ENCODE measurements at regions not wholly inside any gene's neighbourhood (a gene's known extent, or its start where the extent isn't known, plus 50 kb on each side); places are given as distances from the start of the nearest gene placed in this dataset.

- DNase-seq (ENCODE audit: low read depth) = no peak
Measured at GRCh38 chr5:99129768-99130501, 201.1 kb upstream of the CHD1 start.

DNA sequence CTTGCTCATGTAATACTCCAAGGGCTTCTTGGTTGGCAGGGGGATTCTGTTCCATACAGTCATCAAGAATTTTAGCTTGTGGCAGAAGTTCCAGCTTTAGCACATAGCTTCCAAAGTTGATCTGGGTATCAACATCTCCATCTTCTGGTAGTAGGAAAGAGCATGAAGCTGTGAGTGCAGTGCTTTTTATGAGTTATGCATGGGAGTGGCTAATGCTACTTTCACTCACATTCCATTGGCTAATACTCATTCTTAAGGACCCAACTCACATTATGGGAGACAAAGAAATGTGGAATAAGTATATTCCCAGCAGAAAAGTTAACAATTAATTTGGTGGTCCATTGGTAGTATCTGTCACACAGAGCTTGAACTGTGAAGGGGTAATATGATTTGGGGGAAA, 194.2 kb upstream of the CHD1 start:
- DNase-seq (ENCODE audit: low read depth) = no peak

DNA sequence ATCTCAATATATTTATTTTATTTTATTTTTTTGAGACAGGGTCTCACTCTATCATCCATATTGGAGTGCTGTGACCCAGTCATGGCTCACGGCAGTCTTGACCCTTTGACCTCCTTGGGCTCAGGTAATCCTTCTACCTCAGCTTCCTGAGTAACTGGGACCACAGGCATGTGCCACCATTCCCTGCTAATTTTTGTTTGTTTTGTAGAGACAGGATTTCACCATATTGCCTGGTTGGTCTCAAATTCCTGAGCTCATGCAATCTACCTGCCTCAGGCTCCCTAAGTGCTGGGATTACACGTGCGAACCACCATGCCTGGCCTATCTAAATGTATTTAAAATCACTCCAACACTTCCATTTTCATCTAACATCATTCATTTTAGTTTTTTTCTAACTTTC, 190.5 kb upstream of the CHD1 start:
- DNase-seq (ENCODE audit: low read depth) = no peak

DNA sequence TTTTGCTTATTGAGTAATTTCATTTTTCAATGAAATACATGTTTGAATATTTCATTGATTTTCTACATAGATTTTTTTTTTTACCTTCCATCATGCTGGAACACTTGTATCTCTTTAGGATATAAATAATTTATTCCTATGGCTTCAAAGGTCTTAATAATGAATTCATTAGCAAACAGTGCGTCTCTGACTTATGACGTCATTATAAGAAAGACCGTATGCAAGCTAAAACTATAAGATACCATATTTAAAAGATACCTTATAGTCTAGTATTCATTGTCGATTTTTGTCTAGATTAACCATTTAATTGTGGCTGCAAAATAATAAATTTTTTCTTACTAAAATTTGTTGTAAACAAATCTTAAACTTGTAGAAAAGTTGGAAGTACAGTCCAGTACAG, 187.7 kb upstream of the CHD1 start:
- DNase-seq (ENCODE audit: low read depth) = no peak

GRCh38 chr5:99109894-99110293, 181.1 kb upstream of the CHD1 start:
- DNase-seq (ENCODE audit: low read depth) = no peak

GRCh38 chr5:99105216-99105615, 176.4 kb upstream of the CHD1 start:
- DNase-seq (ENCODE audit: low read depth) = no peak

DNA sequence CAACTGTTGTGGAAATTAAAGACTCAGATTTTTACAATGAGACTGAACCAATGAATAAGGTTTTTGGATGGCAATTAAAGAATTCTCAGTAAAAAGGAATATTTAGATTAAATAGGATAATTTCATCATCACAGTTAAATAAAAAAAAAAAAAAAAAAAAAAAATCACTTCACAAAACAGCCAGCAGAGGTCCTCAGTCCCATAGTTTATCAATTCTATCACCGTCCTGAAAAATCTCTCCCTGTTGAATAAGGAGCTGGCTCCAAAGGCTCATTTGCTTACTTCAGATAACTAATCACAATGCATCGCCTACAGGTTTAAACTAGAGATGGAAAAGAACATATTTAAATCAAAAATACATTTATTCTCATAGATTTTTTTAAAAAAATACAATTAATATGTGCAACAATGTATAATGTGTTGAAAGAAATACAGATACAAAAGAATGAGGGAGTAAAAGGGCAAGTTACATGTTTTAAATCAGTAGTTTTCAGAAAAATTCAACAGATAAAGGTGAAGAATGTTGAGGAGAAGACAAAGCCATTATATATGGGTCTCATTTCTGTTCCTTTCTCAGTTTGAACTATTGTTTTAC, 175.8 kb upstream of the CHD1 start:
- DNase-seq (ENCODE audit: low read depth) = no peak

DNA sequence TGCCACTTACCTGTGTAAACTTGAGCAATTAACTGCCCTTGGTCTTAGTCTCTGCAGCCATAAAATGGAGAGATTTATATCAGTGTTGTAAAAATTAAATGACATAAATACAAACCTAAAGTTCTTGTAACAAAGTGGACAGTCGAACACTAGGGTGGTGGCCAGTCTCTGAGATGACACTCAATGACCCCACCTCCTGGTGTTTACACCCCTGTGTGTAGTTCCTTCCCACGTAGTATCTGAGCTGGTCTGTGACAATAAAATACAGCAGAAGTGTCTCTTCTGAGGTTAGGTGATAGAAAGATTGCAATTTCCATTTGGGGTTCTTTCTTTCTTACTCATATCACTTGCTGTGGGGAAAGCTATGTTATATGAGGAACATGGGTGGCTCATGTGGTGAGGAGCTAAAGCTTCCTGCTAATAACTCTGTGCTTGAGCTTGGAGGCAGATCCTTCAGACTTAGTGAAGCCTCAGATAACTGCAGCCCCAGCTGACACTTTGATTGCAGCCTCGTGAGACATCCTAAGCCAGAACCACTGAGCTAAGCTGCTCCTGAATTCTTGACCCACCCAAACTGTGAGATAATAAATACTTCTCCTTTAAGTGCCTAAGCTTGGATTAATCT, 173.4 kb upstream of the CHD1 start:
- no peak for DNase-seq (ENCODE audit: low read depth)

DNA sequence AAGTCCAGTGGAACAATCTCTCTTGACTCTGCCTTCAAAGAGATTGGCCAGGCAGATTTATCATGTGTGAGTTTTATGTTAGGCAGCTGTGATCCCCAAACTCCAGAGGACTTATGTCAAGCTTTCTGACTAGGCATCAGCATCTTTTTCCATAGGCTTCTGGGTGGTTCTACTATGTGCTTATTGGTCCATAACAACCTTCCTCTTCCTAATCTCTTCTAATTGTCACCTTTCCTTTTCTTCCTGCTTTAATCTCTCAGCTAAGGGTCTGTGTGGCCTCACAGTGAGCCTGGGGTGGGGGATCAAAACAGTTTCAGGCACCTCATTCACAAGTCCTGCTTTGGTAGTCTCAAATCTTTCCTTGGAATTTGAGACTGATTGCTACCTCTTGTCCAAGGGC, 170.9 kb upstream of the CHD1 start:
- DNase-seq (ENCODE audit: low read depth) = no peak

DNA sequence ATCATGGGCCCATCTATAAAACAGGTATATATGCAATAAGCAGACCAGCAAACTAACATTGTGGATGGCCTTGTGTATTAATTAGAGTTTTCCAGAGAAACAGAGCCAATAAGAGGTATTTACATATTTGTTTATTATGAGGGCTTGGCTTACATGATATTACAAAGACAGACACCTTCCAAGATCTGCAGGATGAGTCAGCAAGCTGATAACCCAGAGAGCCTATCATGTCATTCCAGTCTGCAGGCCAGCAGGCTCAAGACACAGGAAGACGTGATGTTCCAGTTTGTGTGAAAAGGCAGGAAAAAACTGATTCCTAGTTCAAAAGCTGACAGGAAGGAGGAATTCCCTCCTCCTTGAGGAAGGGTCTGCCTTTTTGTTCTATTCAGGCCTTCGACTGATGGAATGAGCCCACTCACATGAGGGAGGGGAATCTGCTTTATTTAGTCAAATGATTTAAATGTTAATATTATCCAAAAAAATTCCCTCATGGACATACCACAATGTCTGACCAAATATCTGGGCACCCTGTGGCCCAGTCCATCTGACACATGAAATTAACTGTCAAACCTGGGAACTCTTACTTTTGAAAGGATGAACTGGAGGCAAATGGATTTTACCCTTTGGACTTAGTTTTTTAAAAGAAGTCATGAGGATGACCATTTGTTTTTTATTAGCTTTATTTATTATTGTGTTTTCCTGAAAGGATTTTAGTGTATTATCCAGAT, 161.2 kb upstream of the CHD1 start:
- DNase-seq (ENCODE audit: low read depth) = no peak

DNA sequence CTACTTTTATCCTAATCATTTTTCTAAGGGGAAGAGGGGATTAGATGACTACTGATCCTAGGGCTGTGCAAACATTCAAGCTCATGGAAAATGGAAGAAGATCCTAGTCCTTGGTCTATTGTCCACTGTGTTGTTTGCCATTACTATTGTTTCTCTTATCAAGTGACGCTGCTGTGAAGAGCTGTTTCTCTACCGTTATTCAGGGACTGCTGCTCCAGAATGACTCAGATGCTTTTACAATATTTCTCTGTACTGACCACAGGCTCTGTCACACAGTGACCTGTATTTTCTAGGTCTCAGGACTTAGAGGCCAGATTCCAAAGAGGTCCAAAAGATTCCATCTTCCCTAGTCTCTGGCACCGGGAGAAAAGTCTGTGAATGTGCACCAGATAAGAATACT, 159.5 kb upstream of the CHD1 start:
- DNase-seq (ENCODE audit: low read depth) = no peak

- DNase-seq (ENCODE audit: low read depth) = no peak
Measured at GRCh38 chr5:99083197-99083596, 154.4 kb upstream of the CHD1 start.

GRCh38 chr5:99081711-99082110, 152.9 kb upstream of the CHD1 start:
- DNase-seq (ENCODE audit: low read depth) = no peak

DNA sequence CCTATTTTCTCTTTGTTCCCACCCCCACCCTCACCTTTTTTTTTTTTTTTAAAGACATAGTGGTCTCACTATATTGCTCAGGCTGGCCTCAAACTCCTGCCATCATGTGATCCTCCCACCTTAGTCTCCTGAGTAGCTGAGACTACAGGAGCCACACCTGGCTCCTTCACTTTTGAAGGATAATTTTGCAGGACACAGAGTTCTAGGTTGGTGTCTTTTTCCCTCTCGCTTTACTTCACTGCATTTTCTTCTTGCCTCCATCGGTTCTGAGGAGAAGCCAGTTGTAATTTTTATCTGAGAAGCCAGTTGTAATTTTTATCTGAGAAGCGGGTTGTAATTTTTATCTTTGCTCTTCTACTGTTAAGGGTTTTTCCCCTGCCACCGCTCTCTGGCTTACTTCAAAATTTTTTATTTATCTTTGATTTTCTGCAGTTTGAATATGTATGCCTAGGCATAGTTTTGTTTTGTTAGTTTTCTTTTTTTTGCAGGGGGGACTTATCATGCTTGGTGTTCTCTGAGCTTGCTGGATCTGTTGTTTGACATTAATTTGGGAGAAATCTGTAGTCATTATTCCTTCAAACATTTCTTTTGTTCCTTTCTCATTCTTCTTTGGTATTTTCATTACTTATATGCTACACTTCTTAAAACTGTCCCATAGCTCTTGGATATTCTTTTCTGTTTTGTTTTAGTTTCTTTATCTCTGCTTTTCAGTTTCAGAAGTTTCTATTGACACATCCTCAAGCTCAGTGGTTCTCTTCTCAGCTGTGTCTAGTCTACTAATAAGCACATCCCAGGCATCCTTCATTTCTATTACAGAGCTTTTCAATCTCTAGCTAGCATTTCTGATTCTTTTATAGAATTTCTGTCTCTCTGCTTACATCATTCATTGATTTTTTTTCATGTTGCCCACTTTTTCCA, 148.2 kb upstream of the CHD1 start:
- DNase-seq (ENCODE audit: low read depth) = no peak

GRCh38 chr5:99072846-99073245, 144.0 kb upstream of the CHD1 start:
- DNase-seq (ENCODE audit: low read depth) = no peak

DNA sequence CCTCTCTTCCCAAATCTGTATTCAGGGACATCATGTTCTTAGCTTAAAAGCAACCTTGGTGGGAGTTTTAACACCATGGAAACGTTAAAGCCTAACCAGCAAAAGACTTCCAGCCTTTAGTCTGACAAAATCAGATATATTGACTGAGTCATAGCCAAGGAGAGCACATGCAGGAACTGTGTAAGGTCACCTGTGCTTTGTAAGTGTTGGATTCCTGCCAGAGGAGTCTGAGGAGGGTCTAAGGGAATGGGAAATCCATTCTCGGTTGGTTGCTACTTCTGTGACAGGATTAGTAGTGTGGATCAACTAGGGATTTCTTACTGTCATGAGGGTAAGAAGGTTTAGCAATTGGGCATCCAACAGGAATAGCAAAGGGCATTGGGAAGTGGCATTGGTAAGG, 142.0 kb upstream of the CHD1 start:
- no peak for DNase-seq (ENCODE audit: low read depth)

DNA sequence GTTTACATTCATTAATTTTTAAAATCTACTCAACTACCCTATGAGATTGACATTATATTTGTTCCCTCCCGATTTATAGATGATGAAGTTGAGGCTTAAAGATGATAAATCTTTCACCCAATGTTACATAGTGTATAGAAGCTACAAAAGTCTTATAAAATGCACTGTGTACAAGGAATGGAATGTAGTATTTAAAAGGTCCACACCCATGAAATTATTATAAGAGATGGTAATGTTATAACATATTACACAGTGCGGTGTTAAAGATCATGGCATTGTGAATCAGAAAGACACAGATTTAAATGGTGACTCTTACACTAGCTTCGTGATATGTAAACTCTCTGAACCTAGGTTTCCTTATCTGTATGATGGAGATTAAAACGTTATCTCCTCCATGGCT, 141.6 kb upstream of the CHD1 start:
- DNase-seq (ENCODE audit: low read depth) = no peak

DNA sequence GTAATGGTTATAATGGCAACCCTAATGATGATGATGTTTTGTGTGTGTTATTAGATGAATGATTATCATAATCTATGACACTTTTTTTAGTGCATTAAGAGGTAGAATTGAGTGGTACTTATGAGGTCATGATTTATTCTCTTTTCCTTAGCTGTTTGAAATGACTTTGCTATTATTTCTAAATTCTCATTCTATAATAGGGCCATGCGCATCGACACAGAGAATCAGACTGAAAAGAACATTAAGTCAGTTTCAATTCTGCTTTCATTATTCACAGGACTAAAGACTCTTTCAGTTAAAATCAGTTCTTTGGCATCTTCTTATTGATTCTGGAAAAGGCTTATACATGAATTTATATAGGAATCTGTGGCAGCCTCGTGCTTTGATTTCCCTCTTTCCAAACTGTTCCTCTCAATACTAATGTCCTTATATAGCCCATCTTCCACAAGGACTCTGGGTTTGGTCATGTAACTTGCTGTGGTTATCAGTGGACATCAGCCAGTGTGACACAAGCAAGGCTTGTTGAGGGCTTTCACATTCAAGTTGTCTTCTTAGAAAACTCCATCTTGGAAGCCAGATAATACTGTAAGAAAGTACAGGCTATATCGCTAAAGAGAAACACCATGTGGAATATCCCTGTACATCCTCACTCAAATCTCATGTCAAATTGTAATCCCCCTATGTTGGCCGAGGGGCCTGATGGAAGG, 140.3 kb upstream of the CHD1 start:
- DNase-seq (ENCODE audit: low read depth) = no peak

GRCh38 chr5:99063737-99064136, 134.9 kb upstream of the CHD1 start:
- DNase-seq (ENCODE audit: low read depth) = no peak

DNA sequence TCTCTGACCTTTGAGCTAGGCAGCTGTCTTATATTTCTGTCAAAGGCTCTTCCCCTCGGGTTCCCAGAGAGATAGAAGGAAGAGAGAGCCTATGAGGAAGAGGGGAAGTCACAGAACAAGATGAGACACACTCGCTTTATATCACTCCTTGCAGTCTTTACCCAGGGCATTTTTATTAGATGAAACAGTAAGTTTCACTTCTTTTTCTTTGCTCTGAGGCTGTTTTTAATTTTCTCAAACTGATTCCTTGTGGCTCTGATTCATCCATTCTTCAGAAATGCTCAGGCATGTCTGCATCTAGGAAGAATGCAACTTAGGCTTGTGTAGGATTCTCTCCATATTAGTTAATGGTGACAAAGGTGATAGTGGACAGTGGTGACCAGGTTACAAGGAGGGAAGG, 132.9 kb upstream of the CHD1 start:
- DNase-seq (ENCODE audit: low read depth) = no peak

GRCh38 chr5:99061299-99061698, 132.5 kb upstream of the CHD1 start:
- DNase-seq (ENCODE audit: low read depth) = no peak
